HG03378 (cell line): ENCODE measurements at regions not wholly inside any gene's neighbourhood (a gene's known extent, or its start where the extent isn't known, plus 50 kb on each side); places are given as distances from the start of the nearest gene placed in this dataset.
"Not testable (repeated sequence)": the region's sequence is repeated elsewhere in the genome, so short reads cannot be mapped to it uniquely, and the experiment has no call there.

Source experiments
- ATAC-seq: cut with Tn5 transposase; IDR thresholded peaks from one replicate; pipeline ENCODE4 v1.9.1; 2021; ENCODE audit warnings: mild to moderate bottlenecking, moderate library complexity; ENCODE audit not compliant: unreplicated experiment

GRCh38 chr5:99368726-99369125, 439.9 kb upstream of the CHD1 start:
- no peak for ATAC-seq

GRCh38 chr5:99355881-99356280, 427.1 kb upstream of the CHD1 start:
- no peak for ATAC-seq

- ATAC-seq = no peak
Observed at GRCh38 chr5:99349787-99350186, 421.0 kb upstream of the CHD1 start.

- ATAC-seq = no peak
Observed at GRCh38 chr5:99348597-99348996, 419.8 kb upstream of the CHD1 start.

GRCh38 chr5:99339758-99340157, 411.0 kb upstream of the CHD1 start:
- not testable (repeated sequence) for ATAC-seq

GRCh38 chr5:99334936-99335335, 406.1 kb upstream of the CHD1 start:
- no peak for ATAC-seq

GRCh38 chr5:99331061-99331460, 402.3 kb upstream of the CHD1 start:
- no peak for ATAC-seq

GRCh38 chr5:99320436-99320835, 391.6 kb upstream of the CHD1 start:
- no peak for ATAC-seq

GRCh38 chr5:99317136-99317535, 388.3 kb upstream of the CHD1 start:
- no peak for ATAC-seq

- no peak for ATAC-seq
Observed at GRCh38 chr5:99316484-99316883, 387.7 kb upstream of the CHD1 start.

- no peak for ATAC-seq
Observed at GRCh38 chr5:99315413-99316183, 386.8 kb upstream of the CHD1 start.

- no peak for ATAC-seq
Observed at GRCh38 chr5:99314721-99315120, 385.9 kb upstream of the CHD1 start.

GRCh38 chr5:99308131-99308530, 379.3 kb upstream of the CHD1 start:
- ATAC-seq = no peak

- no peak for ATAC-seq
Observed at GRCh38 chr5:99305045-99305580, 376.3 kb upstream of the CHD1 start.

- no peak for ATAC-seq
Observed at GRCh38 chr5:99285606-99286005, 356.8 kb upstream of the CHD1 start.

- no peak for ATAC-seq
Observed at GRCh38 chr5:99275128-99275527, 346.3 kb upstream of the CHD1 start.

GRCh38 chr5:99272576-99272975, 343.8 kb upstream of the CHD1 start:
- no peak for ATAC-seq

GRCh38 chr5:99258819-99259218, 330.0 kb upstream of the CHD1 start:
- ATAC-seq = no peak

GRCh38 chr5:99248066-99248465, 319.3 kb upstream of the CHD1 start:
- ATAC-seq = no peak

GRCh38 chr5:99247346-99247745, 318.5 kb upstream of the CHD1 start:
- ATAC-seq = no peak

- no peak for ATAC-seq
Observed at GRCh38 chr5:99243111-99243510, 314.3 kb upstream of the CHD1 start.

GRCh38 chr5:99239826-99240360, 311.1 kb upstream of the CHD1 start:
- no peak for ATAC-seq
